ENCODE measurements at regions not wholly inside any gene's neighbourhood (a gene's known extent, or its start where the extent isn't known, plus 50 kb on each side); places are given as distances from the start of the nearest gene placed in this dataset.

GRCh38 chrX:40402831-40403533, 177.8 kb upstream of the ATP6AP2 start:
- WGBS, 2 donors, result 42 to 66% methylated on average over 3 to 12 of the region's 12 CpGs
- Histone ChIP-seq H3K4me3 (no peak overlapping the region), H3K4me1 (peaks cover 4% of the 10 kb centered on the region), H3K9me3 (no peaks in the 10 kb centered on the region), H3K27me3 (no peaks in the 10 kb centered on the region), H3K36me3 (ENCODE audit: low read depth, missing control alignments) (no peaks in the 10 kb centered on the region), H3K27ac (no peak overlapping the region)
- TF ChIP-seq POLR2A (IDR thresholded peaks at IDR 0.05) (no peak), CTCF (IDR thresholded peaks at IDR 0.05) (no peak)
- intact Hi-C loops (cut with DNase I; ENCODE audit: low total_unique reads), result no loop called here
- peak; percentile 34 for DNase-seq

- no peak overlapping the region for H3K27ac ChIP-seq
- 94% methylated on average over 2 of the region's 2 CpGs; no CpG with 5 or more reads in 1 of the 2 donors for WGBS, 2 donors
- TF ChIP-seq CTCF (IDR thresholded peaks at IDR 0.05) (no peak), POLR2A (IDR thresholded peaks at IDR 0.05) (no peak)
Observed at GRCh38 chrX:40395102-40395501, 185.7 kb upstream of the ATP6AP2 start.

GRCh38 chrX:40394302-40394701, 186.5 kb upstream of the ATP6AP2 start:
- 83 to 87% methylated on average over 2 to 4 of the region's 5 CpGs for WGBS, 2 donors
- intact Hi-C loops (cut with DNase I; ENCODE audit: low total_unique reads), result no loop called here
- Histone ChIP-seq H3K27ac (no peak overlapping the region), H3K4me1 (no peaks in the 10 kb centered on the region), H3K4me3 (no peak overlapping the region), H3K36me3 (ENCODE audit: low read depth, missing control alignments) (no peaks in the 10 kb centered on the region), H3K27me3 (no peaks in the 10 kb centered on the region), H3K9me3 (no peaks in the 10 kb centered on the region)
- DNase-seq, result no peak
- TF ChIP-seq CTCF (IDR thresholded peaks at IDR 0.05) (no peak), POLR2A (IDR thresholded peaks at IDR 0.05) (no peak)

More at GRCh38 chrX:40395102-40395501, 185.7 kb upstream of the ATP6AP2 start:
- no peak for DNase-seq
- Histone ChIP-seq H3K27me3 (no peaks in the 10 kb centered on the region), H3K36me3 (ENCODE audit: low read depth, missing control alignments) (no peaks in the 10 kb centered on the region), H3K9me3 (no peaks in the 10 kb centered on the region), H3K4me1 (no peaks in the 10 kb centered on the region), H3K4me3 (no peak overlapping the region)
- intact Hi-C loops (cut with DNase I; ENCODE audit: low total_unique reads), result no loop called here

- H3K27me3 ChIP-seq, result no peaks in the 10 kb centered on the region
- no peaks in the 10 kb centered on the region for H3K9me3 ChIP-seq
- TF ChIP-seq POLR2A (IDR thresholded peaks at IDR 0.05) (no peak), CTCF (IDR thresholded peaks at IDR 0.05) (no peak)
- WGBS, 2 donors, result 89 to 95% methylated on average over 2 of the region's 2 CpGs
- no peak for DNase-seq
- H3K27ac ChIP-seq, result no peak overlapping the region
- intact Hi-C loops (cut with DNase I; ENCODE audit: low total_unique reads), result no loop called here
- H3K36me3 ChIP-seq (ENCODE audit: low read depth, missing control alignments), result no peaks in the 10 kb centered on the region
- no peak overlapping the region for H3K4me3 ChIP-seq
- H3K4me1 ChIP-seq, result no peaks in the 10 kb centered on the region
Observed at GRCh38 chrX:40392599-40392998, 188.2 kb upstream of the ATP6AP2 start.

- TF ChIP-seq CTCF (IDR thresholded peaks at IDR 0.05) (no peak), POLR2A (IDR thresholded peaks at IDR 0.05) (no peak)
- intact Hi-C loops (cut with DNase I; ENCODE audit: low total_unique reads), result no loop called here
- no peaks in the 10 kb centered on the region for H3K27me3 ChIP-seq
- DNase-seq, result no peak
- no peaks in the 10 kb centered on the region for H3K36me3 ChIP-seq (ENCODE audit: low read depth, missing control alignments)
- no peak overlapping the region for H3K27ac ChIP-seq
- no peaks in the 10 kb centered on the region for H3K4me1 ChIP-seq
- H3K9me3 ChIP-seq, result no peaks in the 10 kb centered on the region
- no peak overlapping the region for H3K4me3 ChIP-seq
- WGBS, 2 donors, result 56 to 58% methylated on average over 3 of the region's 3 CpGs
Observed at GRCh38 chrX:40391662-40392061, 189.1 kb upstream of the ATP6AP2 start.

Measured in testis (tissue), 2 donors.